A204.1 (cell line): ENCODE measurements at regions not wholly inside any gene's neighbourhood (a gene's known extent, or its start where the extent isn't known, plus 50 kb on each side); places are given as distances from the start of the nearest gene placed in this dataset.
A peak's percentile ranks its signal among the peaks of the same experiment; 100 is the strongest.

ENCODE experiments used
- FAIRE-seq: peaks from 2 replicates; lab custom pipeline; 2012; peaks lifted over from hg19 to GRCh38; lab: Jason Lieb, UNC

GRCh38 chr10:4479342-4479741 lies 346.7 kb upstream of the AKR1E2 start:
- no peak for FAIRE-seq

- no peak for FAIRE-seq
Observed at GRCh38 chr10:4477664-4478063, 348.3 kb upstream of the AKR1E2 start.

- FAIRE-seq, result no peak
Observed at GRCh38 chr10:4475827-4476490, 350.0 kb upstream of the AKR1E2 start.

DNA sequence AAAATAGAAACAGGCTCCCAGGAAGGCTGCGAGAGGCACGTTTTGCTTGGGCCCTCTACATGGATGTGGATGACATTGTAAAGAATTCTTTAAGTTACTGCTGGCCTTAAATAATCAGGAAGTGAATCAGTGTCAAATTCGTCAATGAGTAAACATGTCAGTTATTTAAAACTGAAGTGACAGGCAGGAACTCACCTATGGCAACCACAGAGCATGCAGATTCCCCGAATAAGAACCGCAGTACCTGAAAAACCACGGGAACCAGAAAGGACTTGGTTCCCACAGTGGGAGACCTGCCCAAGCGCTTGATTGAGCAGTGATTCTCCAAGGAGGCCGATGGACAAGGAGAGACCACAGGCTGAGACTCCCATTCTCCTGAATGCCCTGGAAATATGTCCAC lies 351.2 kb upstream of the AKR1E2 start:
- no peak for FAIRE-seq

GRCh38 chr10:4473977-4474376 lies 352.0 kb upstream of the AKR1E2 start:
- no peak for FAIRE-seq

- no peak for FAIRE-seq
Observed at GRCh38 chr10:4472190-4472904, 353.7 kb upstream of the AKR1E2 start.

GRCh38 chr10:4470231-4470835 lies 355.7 kb upstream of the AKR1E2 start:
- no peak for FAIRE-seq

DNA sequence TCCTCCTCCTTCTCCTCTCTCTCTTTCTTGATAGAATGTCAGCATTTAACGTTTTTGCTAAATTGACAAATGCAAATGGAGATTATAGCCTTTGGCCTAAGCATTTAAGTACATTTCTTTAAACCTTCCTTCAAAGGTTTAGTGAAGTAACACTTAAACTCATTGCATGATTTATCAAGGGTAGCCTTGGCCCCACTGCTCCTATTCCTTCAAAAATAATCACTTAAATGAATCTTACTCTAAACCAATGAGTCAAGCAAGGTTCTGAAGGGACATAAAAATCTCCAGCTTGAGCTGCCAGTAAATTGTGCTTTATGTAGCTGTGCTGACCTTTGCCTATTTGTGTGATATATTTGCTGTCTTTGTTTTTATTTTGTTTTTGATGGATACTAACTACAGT lies 358.5 kb upstream of the AKR1E2 start:
- no peak for FAIRE-seq

DNA sequence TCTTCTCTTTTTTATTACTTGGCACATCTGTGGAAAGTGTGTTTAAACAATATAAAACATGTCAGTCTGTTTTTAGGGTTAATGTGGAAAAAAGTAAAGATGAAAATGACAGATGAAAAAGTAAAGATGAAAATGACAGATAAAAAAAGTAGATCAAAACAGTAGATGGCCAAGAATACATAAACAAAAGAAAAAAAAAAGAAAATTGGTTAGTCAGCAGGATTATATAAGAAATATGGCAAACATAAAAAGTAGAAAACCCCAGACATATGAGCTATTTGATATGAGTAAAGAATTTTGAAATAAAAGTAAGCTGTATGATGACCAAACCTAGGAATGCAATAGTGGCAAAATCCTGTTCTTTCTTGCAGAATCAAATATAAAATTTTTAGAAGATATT lies 365.7 kb upstream of the AKR1E2 start:
- peak; percentile 19 for FAIRE-seq

- no peak for FAIRE-seq
Observed at GRCh38 chr10:4459531-4459930, 366.5 kb upstream of the AKR1E2 start.

- no peak for FAIRE-seq
Observed at GRCh38 chr10:4457597-4457996, 368.4 kb upstream of the AKR1E2 start.

- no peak for FAIRE-seq
Observed at GRCh38 chr10:4456776-4457175, 369.2 kb upstream of the AKR1E2 start.

GRCh38 chr10:4456279-4456678 lies 369.7 kb upstream of the AKR1E2 start:
- no peak for FAIRE-seq

GRCh38 chr10:4453950-4454349 lies 372.1 kb upstream of the AKR1E2 start:
- FAIRE-seq, result no peak

GRCh38 chr10:4453276-4453675 lies 372.7 kb upstream of the AKR1E2 start:
- FAIRE-seq, result no peak

DNA sequence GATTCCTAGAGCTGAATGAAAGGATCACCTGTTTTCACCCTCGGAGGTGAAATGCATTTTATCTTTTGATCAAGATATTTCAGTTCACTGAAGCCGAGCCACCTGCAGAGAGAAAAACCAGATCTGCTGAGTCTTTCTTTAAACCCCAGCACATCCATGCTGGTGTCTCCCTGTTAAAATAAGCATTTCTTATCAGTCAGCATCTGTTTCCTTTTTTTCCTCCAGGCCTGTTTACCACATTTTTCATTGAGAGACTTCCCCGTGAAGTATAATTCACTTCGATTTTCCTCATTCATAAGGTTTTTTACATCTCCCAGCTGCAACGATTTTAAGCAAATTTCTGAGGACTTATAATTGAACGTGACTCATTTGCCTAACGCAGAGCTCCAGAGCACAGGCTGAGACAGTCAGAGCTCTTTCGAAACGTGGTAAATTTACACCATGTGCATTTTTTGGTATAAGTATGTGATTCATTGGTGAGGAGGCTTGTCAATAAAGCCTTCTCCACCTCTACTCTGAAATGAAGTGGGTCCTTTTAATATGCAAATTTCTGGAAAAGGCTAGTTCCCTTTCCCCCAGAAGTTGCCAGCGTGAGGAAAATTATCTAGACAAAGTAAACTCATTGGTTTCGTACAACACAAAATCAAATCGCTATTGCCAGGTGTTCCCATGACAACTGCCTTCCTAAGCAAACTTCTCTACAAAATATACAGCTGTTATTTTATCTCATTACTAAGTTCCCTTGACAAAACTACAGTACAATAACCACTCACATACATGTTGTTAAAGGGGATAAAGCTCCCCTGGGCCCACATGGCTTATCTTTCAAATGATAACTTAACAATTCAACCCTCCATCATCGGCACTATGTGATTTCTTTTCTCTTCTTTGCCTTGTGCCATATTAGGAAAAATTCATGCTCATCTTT lies 374.8 kb upstream of the AKR1E2 start:
- no peak for FAIRE-seq

GRCh38 chr10:4450169-4450568 lies 375.8 kb upstream of the AKR1E2 start:
- no peak for FAIRE-seq

DNA sequence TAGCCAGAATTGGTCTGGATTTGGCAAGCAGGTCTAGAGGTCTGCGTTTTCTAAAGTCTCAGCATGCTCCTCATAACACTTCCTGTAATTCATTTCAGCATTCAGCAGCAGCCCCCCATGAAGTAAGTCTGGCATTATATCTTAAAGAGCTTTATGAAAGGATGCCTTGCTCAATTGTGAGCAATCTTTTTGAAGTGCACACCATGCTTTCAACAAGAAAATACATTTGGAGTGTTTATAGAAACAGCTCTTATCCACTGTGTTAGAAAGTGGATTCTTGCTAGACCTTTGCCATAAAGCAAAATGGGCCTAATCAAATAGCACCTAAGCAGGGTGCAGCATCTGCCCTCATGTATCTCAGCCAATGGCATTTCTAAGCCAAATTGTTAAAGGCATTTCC lies 378.0 kb upstream of the AKR1E2 start:
- no peak for FAIRE-seq

DNA sequence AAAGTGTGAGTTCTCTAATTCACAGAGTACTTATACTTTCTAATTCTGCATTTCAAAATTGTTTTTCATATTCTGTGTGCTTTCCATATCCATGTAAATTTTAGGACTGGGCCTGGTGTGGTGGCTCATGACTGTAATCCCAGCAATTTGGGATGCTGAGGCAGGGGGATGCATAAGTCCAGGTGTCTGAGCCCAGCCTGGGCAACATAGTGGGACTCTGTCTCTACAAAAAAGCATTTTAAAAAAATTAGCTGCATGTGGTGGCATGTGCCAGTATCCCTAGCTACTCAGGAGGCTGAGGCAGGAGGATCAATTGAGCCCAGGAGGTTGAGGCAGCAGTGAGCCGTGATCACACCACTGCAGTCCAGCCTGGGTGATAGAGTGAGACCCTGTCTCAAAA lies 382.6 kb upstream of the AKR1E2 start:
- no peak for FAIRE-seq

- FAIRE-seq, result no peak
Observed at GRCh38 chr10:4442296-4442695, 383.7 kb upstream of the AKR1E2 start.

- no peak for FAIRE-seq
Observed at GRCh38 chr10:4440260-4440659, 385.7 kb upstream of the AKR1E2 start.

GRCh38 chr10:4437791-4438190 lies 388.2 kb upstream of the AKR1E2 start:
- FAIRE-seq, result no peak

GRCh38 chr10:4437061-4437460 lies 388.9 kb upstream of the AKR1E2 start:
- no peak for FAIRE-seq
